Progenitor cell of endocrine pancreas (in vitro differentiated cells): ENCODE measurements at regions not wholly inside any gene's neighbourhood (a gene's known extent, or its start where the extent isn't known, plus 50 kb on each side); places are given as distances from the start of the nearest gene placed in this dataset.
"Not testable (repeated sequence)": the region's sequence is repeated elsewhere in the genome, so short reads cannot be mapped to it uniquely, and the experiment has no call there.

Experiments
- DNase-seq: peaks from one replicate; pipeline ENCODE4 v3.0.0; 2021; ENCODE audit warnings: low spot score; ENCODE audit not compliant: unreplicated experiment
- H3K27ac Mint-ChIP-seq: 2 replicates; pipeline ENCODE4 v1.8.0; 2021; ENCODE audit warnings: mild to moderate bottlenecking, moderate library complexity, mixed read lengths
- H3K27me3 Mint-ChIP-seq: 2 replicates; pipeline ENCODE4 v1.8.0; 2021; ENCODE audit warnings: mixed read lengths
- H3K36me3 Mint-ChIP-seq: 2 replicates; pipeline ENCODE4 v1.8.0; 2022; ENCODE audit warnings: mixed read lengths; ENCODE audit not compliant: insufficient read depth
- H3K4me1 Mint-ChIP-seq: 2 replicates; pipeline ENCODE4 v1.8.0; 2021; ENCODE audit warnings: low read depth, mixed read lengths
- H3K4me3 Mint-ChIP-seq: 2 replicates; pipeline ENCODE4 v1.8.0; 2021; ENCODE audit warnings: low read depth, mild to moderate bottlenecking, moderate library complexity, mixed read lengths
- H3K9me3 Mint-ChIP-seq: 2 replicates; pipeline ENCODE4 v1.8.0; 2021; ENCODE audit warnings: low read depth, mixed read lengths
- CTCF ChIP-seq: fragments of 200-600 bp; sonication (generic); IDR thresholded peaks from one replicate; pipeline ENCODE4 v1.5.0; 2021; ENCODE audit warnings: antibody characterized with exemption, mild to moderate bottlenecking; ENCODE audit not compliant: unreplicated experiment

- Mint-ChIP-seq H3K27me3 (no peaks in the 10 kb centered on the region), H3K36me3 (no peaks in the 10 kb centered on the region), H3K9me3 (no peaks in the 10 kb centered on the region), H3K27ac (no peak overlapping the region), H3K4me3 (no peak overlapping the region), H3K4me1 (no peaks in the 10 kb centered on the region)
- no peak for TF ChIP-seq CTCF
- no peak for DNase-seq
Measured at GRCh38 chr13:33411312-33411711, 125.8 kb upstream of the STARD13 start.

- no peaks in the 10 kb centered on the region for H3K27me3 Mint-ChIP-seq
- H3K4me1 Mint-ChIP-seq: no peaks in the 10 kb centered on the region
- TF ChIP-seq CTCF: no peak
- H3K27ac Mint-ChIP-seq: no peak overlapping the region
- H3K9me3 Mint-ChIP-seq: peaks cover 4% of the 10 kb centered on the region
- H3K4me3 Mint-ChIP-seq: no peak overlapping the region
- DNase-seq: no peak
- H3K36me3 Mint-ChIP-seq: no peaks in the 10 kb centered on the region
Measured at GRCh38 chr13:33415822-33416221, 130.3 kb upstream of the STARD13 start.

DNA sequence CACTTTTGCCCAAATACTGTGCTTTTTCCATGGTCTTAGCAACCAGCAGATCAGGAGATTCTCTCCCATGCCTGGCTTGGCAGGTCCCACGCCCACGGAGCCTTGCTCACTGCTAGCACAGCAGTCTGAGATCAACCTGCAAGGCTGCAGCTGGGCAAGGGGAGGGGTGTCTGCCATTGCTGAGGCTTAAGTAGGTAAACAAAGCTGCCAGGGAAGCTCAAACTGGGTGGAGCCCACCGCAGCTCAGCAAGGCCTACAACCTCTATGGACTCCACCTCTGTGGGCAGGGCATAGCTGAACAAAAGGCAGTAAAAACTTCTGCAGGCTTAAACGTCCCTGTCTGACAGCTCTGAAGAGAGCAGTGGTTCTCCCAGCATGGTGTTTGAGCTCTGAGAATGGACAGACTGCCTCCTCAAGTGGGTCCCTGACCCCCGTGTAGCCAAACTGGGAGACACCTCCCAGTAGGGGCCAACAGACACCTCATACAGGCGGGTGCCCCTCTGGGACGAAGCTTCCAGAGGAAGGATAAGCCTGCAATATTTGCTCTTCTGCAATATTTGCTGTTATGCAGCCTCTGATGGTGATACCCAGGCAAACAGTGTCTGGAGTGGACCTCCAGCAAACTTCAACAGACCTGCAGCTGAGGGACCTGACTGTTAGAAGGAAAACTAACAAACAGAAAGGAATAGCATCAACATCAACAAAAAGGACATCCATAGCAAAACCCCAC, 132.8 kb upstream of the STARD13 start:
- H3K9me3 Mint-ChIP-seq, H3K36me3 Mint-ChIP-seq, DNase-seq: not testable (repeated sequence)

DNA sequence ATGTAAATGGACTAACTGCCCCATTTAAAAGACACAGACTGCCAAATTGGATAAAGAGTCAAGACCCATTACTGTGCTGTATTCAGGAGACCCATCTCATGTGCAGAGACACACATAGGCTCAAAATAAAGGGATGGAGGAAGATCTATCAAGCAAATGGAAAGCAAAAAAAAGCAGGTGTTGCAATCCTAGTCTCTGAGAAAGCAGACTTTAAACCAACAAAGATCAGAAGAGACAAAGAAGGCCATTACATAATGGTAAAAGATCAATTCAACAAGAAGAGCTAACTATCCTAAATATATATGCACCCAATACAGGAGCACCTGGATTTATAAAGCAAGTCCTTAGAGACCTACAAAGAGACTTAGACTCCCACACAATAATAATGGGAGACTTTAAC, 134.6 kb upstream of the STARD13 start:
- not testable (repeated sequence) for H3K9me3 Mint-ChIP-seq, DNase-seq, H3K36me3 Mint-ChIP-seq, H3K4me1 Mint-ChIP-seq, H3K27ac Mint-ChIP-seq, H3K27me3 Mint-ChIP-seq, H3K4me3 Mint-ChIP-seq

More for the DNA sequence above, 132.8 kb upstream of the STARD13 start:
- not testable (repeated sequence) for H3K4me1 Mint-ChIP-seq, H3K4me3 Mint-ChIP-seq, H3K27ac Mint-ChIP-seq, H3K27me3 Mint-ChIP-seq

GRCh38 chr13:33426131-33426530, 140.6 kb upstream of the STARD13 start:
- Mint-ChIP-seq H3K27ac (no peak overlapping the region), H3K27me3 (no peaks in the 10 kb centered on the region), H3K4me1 (no peaks in the 10 kb centered on the region), H3K4me3 (no peak overlapping the region), H3K9me3 (peaks cover 10% of the 10 kb centered on the region), H3K36me3 (no peaks in the 10 kb centered on the region)
- no peak for TF ChIP-seq CTCF
- no peak for DNase-seq

DNA sequence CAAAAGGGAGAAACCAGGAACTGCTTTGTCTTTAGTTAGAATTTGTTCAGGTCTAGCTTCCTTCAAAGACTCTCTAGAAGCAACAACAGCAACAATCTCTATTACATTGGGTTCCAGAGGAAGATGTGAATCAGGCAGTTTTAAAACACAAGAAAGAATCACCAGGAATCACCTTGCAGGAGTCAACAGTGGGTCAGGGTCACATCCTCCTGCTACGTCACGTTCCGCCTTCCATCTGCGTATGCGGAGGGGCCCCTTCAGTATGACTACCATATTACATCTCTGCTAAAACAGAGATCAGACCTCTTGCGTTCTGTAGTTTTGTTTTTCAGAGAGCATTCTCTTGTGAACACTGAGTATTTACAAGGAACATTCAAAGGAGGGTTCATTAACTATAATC, 147.8 kb upstream of the STARD13 start:
- Mint-ChIP-seq H3K4me3 (no peak overlapping the region), H3K27me3 (no peaks in the 10 kb centered on the region), H3K27ac (no peak overlapping the region), H3K9me3 (peaks cover 6% of the 10 kb centered on the region), H3K36me3 (no peaks in the 10 kb centered on the region), H3K4me1 (no peaks in the 10 kb centered on the region)
- no peak for TF ChIP-seq CTCF
- DNase-seq: no peak
